Mucosa of gallbladder (tissue), 1 donor: ENCODE measurements at regions not wholly inside any gene's neighbourhood (a gene's known extent, or its start where the extent isn't known, plus 50 kb on each side); places are given as distances from the start of the nearest gene placed in this dataset.
"Not testable (repeated sequence)": the region's sequence is repeated elsewhere in the genome, so short reads cannot be mapped to it uniquely, and the experiment has no call there.

Source experiments
- DNase-seq: peaks from one replicate; pipeline ENCODE4 v3.0.0-alpha.2; 2020; ENCODE audit warnings: low spot score
- donor health status: DM: no; HTN: no; CAD: no.

DNA sequence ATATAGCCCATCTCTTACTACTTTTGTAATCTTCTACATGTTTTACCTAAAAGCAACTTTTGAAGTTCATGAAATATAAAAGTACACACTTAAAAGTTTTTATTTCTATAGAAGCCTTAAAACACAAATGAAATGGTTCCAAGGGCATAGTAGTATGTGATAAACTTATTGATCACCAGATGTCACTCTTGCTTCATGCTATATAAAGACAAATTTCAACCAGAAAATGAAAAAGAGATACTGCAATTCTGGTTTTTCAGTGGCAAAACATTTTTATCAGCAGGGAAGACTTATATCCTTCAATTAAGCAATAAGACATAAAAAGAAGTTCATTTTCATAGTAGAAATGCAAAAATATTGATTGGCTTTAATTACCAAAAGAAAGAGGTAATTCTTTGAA is 69.4 kb upstream of the FBXL17 start:
- no peak for DNase-seq

DNA sequence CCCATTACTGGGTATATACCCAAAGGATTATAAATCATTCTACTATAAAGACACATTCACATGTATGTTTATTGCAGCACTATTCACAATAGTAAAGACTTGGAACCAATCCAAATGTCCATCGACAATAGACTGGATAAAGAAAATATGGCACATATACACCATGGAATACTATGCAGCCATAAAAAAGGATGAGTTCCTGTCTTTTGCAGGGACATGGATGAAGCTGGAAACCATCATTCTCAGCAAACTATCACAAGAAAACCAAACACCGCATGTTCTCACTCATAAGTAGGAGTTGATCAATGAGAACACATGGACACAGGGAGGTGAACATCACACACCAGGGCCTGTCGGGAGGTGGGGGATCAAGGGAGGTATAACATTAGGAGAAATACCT is 62.2 kb upstream of the FBXL17 start:
- DNase-seq, result not testable (repeated sequence)

DNA sequence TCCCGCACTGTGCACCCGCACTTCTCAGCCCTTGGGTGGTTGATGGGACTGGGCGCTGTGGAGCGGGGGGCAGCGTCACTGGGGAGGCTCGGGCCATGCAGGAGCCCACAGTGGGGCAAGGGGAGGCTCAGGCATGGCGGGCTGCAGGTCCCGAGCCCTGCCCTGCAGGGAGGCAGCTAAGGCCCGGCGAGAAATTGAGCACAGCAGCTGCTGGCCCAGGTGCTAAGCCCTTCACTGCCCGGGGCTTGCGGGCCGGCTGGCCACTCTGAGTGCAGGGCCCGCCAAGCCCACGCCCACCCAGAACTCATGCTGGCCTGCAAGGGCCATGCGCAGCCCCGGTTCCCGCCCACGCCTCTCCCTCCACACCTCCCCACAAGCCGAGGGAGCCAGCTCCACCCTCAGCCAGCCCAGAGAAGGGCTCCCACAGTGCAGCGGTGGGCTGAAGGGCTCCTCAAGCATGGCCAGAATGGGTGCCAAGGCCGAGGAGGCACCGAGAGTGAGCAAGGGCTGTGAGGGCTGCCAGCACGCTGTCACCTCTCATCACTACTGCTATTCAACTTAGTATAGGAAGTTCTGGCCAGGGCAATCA is 60.3 kb upstream of the FBXL17 start:
- DNase-seq, result not testable (repeated sequence)

DNA sequence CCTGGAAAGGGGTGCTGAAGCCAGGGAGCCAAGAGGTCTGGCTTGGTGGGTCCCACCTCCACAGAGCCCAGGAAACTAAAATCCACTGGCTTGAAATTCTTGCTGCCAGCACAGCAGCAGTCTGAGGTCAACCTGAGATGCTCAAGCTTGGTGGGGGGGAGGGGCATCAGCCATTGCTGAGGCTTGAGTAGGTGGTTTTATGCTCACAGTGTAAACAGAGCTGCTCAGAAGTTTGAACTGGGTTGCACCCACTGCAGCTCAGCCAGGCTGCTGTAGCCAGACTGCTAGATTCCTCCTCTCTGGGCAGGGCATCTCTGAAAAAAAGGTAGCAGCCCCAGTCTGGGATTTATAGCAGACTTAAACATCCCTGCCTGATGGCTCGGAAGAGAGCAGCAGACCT is 55.5 kb upstream of the FBXL17 start:
- DNase-seq, result no peak

GRCh38 chr5:108436696-108437095 is 54.8 kb upstream of the FBXL17 start:
- no peak for DNase-seq

GRCh38 chr5:108433600-108433999 is 51.7 kb upstream of the FBXL17 start:
- DNase-seq, result no peak

GRCh38 chr5:108432024-108432423 is 50.1 kb upstream of the FBXL17 start:
- DNase-seq, result no peak
